Jurkat, Clone E6-1 (cell line): ENCODE measurements at regions not wholly inside any gene's neighbourhood (a gene's known extent, or its start where the extent isn't known, plus 50 kb on each side); places are given as distances from the start of the nearest gene placed in this dataset.
A peak's percentile ranks its signal among the peaks of the same experiment; 100 is the strongest.
"Not testable (repeated sequence)": the region's sequence is repeated elsewhere in the genome, so short reads cannot be mapped to it uniquely, and the experiment has no call there.

Source experiments
- DNase-seq: peaks from one replicate; pipeline ENCODE4 v3.0.0-alpha.2; 2011; ENCODE audit warnings: low read depth, low spot score
- H3K4me3 ChIP-seq: 2 replicates; pipeline ENCODE4 v1.5.1; 2011; ENCODE audit warnings: mild to moderate bottlenecking, low read length, control low read depth, moderate library complexity

GRCh38 chr21:27565364-27565763 lies 598.5 kb upstream of the ADAMTS5 start:
- H3K4me3 ChIP-seq, result no peak overlapping the region
- DNase-seq, result no peak

- H3K4me3 ChIP-seq, result no peak overlapping the region
- peak; percentile 26 for DNase-seq
Measured at GRCh38 chr21:27564684-27565301, 597.9 kb upstream of the ADAMTS5 start.

GRCh38 chr21:27562303-27562702 lies 595.4 kb upstream of the ADAMTS5 start:
- no peak for DNase-seq

GRCh38 chr21:27561116-27561515 lies 594.2 kb upstream of the ADAMTS5 start:
- no peak overlapping the region for H3K4me3 ChIP-seq
- DNase-seq, result no peak

More at GRCh38 chr21:27562303-27562702, 595.4 kb upstream of the ADAMTS5 start:
- no peak overlapping the region for H3K4me3 ChIP-seq

- no peak overlapping the region for H3K4me3 ChIP-seq
- DNase-seq, result no peak
Measured at GRCh38 chr21:27557356-27557755, 590.5 kb upstream of the ADAMTS5 start.

- no peak for DNase-seq
- no peak overlapping the region for H3K4me3 ChIP-seq
Measured at GRCh38 chr21:27555996-27556395, 589.1 kb upstream of the ADAMTS5 start.

GRCh38 chr21:27550287-27550686 lies 583.4 kb upstream of the ADAMTS5 start:
- DNase-seq, result no peak
- H3K4me3 ChIP-seq, result no peak overlapping the region

- DNase-seq, result no peak
- no peak overlapping the region for H3K4me3 ChIP-seq
Measured at GRCh38 chr21:27548486-27548885, 581.6 kb upstream of the ADAMTS5 start.

- no peak for DNase-seq
- no peak overlapping the region for H3K4me3 ChIP-seq
Measured at GRCh38 chr21:27545754-27546349, 579.0 kb upstream of the ADAMTS5 start.

GRCh38 chr21:27542126-27542525 lies 575.2 kb upstream of the ADAMTS5 start:
- not testable (repeated sequence) for DNase-seq, H3K4me3 ChIP-seq

- no peak overlapping the region for H3K4me3 ChIP-seq
- DNase-seq, result no peak
Measured at GRCh38 chr21:27536319-27536718, 569.4 kb upstream of the ADAMTS5 start.

GRCh38 chr21:27535188-27535587 lies 568.3 kb upstream of the ADAMTS5 start:
- no peak overlapping the region for H3K4me3 ChIP-seq

GRCh38 chr21:27534206-27534605 lies 567.3 kb upstream of the ADAMTS5 start:
- DNase-seq, result no peak
- no peak overlapping the region for H3K4me3 ChIP-seq

More at GRCh38 chr21:27535188-27535587, 568.3 kb upstream of the ADAMTS5 start:
- DNase-seq, result no peak

- DNase-seq, result no peak
- H3K4me3 ChIP-seq, result no peak overlapping the region
Measured at GRCh38 chr21:27532076-27532475, 565.2 kb upstream of the ADAMTS5 start.

- H3K4me3 ChIP-seq, result no peak overlapping the region
- DNase-seq, result no peak
Measured at GRCh38 chr21:27528697-27529096, 561.8 kb upstream of the ADAMTS5 start.

- DNase-seq, result no peak
- H3K4me3 ChIP-seq, result no peak overlapping the region
Measured at GRCh38 chr21:27526451-27526850, 559.6 kb upstream of the ADAMTS5 start.

GRCh38 chr21:27525780-27526179 lies 558.9 kb upstream of the ADAMTS5 start:
- no peak for DNase-seq
- H3K4me3 ChIP-seq, result no peak overlapping the region

GRCh38 chr21:27519361-27519760 lies 552.5 kb upstream of the ADAMTS5 start:
- no peak for DNase-seq
- H3K4me3 ChIP-seq, result no peak overlapping the region

GRCh38 chr21:27517177-27517576 lies 550.3 kb upstream of the ADAMTS5 start:
- H3K4me3 ChIP-seq, DNase-seq: not testable (repeated sequence)

GRCh38 chr21:27515676-27516075 lies 548.8 kb upstream of the ADAMTS5 start:
- DNase-seq, result no peak
- no peak overlapping the region for H3K4me3 ChIP-seq

- DNase-seq, result no peak
- H3K4me3 ChIP-seq, result no peak overlapping the region
Measured at GRCh38 chr21:27513825-27514224, 546.9 kb upstream of the ADAMTS5 start.
